A673 (cell line): ENCODE measurements at regions not wholly inside any gene's neighbourhood (a gene's known extent, or its start where the extent isn't known, plus 50 kb on each side); places are given as distances from the start of the nearest gene placed in this dataset.

Source experiments
- CTCF ChIP-seq: fragments of 300-800, 200-600 bp; sonication (generic); conservative IDR thresholded peaks from 2 replicates; pipeline ENCODE4 v1.5.1; 2017; ENCODE audit warnings: low read depth, mild to moderate bottlenecking, antibody characterized with exemption, low read length, moderate library complexity, mixed read lengths
- EZH2 ChIP-seq: fragments of 200-600 bp; sonication (generic); IDR thresholded peaks from 2 replicates; pipeline ENCODE4 v1.6.1; 2017; ENCODE audit warnings: borderline replicate concordance, low read depth, mild to moderate bottlenecking, mixed read lengths, antibody characterized with exemption, low read length; ENCODE audit not compliant: poor library complexity, severe bottlenecking

- TF ChIP-seq CTCF, result no peak
- TF ChIP-seq EZH2, result no peak
These were observed 942.5 kb upstream of the WWC1 start for GRCh38 chr5:167348980-167349379.
